Thyroid gland (tissue), 4 donors: ENCODE measurements at regions not wholly inside any gene's neighbourhood (a gene's known extent, or its start where the extent isn't known, plus 50 kb on each side); places are given as distances from the start of the nearest gene placed in this dataset.

Source experiments
- DNase-seq, 2 donors: peaks; one replicate each; pipeline ENCODE4 v3.0.0-alpha.2; 2019
- H3K27ac ChIP-seq, 3 donors: fragments of 200-600 bp; sonication (generic); 1 replicate in 2 of 3; 2 replicates in 1 of 3; pipeline ENCODE4 v1.5.1; 2016 to 2019; ENCODE audit warnings: mild to moderate bottlenecking in 1 of 3, moderate library complexity in 1 of 3
- H3K27me3 ChIP-seq: fragments of 200-600 bp; sonication (generic); one replicate; pipeline ENCODE4 v1.5.1; 2019
- H3K36me3 ChIP-seq, 2 donors: fragments of 200-600 bp; sonication (generic); one replicate each; pipeline ENCODE4 v1.5.1; 2016 to 2019
- H3K4me1 ChIP-seq, 2 donors: fragments of 200-600 bp; sonication (generic); one replicate each; pipeline ENCODE4 v1.5.1; 2017 to 2019
- H3K4me3 ChIP-seq, 3 donors: fragments of 200-600 bp; sonication (generic); replicated peaks in 1 of 3; 1 replicate in 2 of 3; 2 replicates in 1 of 3; pipeline ENCODE4 v1.5.1; 2016; ENCODE audit warnings: mild to moderate bottlenecking in 1 of 3
- H3K9me3 ChIP-seq: fragments of 200-600 bp; sonication (generic); one replicate; pipeline ENCODE4 v1.5.1; 2017
- CTCF ChIP-seq, 6 experiments: fragments of 200-600 bp in 3 of 6; fragments of 450-650 bp in 3 of 6; sonication (generic) in 3 of 6; IDR thresholded peaks; one replicate each; pipeline ENCODE4 v1.5.1; 2016 to 2019; ENCODE audit warnings: antibody characterized with exemption in 6 of 6, mild to moderate bottlenecking in 2 of 6, inconsistent platforms in 1 of 6, moderate library complexity in 1 of 6
- POLR2A ChIP-seq, 2 donors: fragments of 450-650 bp; IDR thresholded peaks; one replicate each; pipeline ENCODE4 v1.6.1; 2017; ENCODE audit warnings: antibody characterized with exemption in 2 of 2, mild to moderate bottlenecking in 2 of 2, moderate library complexity in 1 of 2
- WGBS, 2 donors: methylation state at CpG; one replicate each; pipeline ENCODE4 v1.1.5; 2017; 5-methylcytosine and 5-hydroxymethylcytosine counted together
- intact Hi-C: fragments of 100-400 bp; cut with DNase I; formaldehyde crosslinking; loops from one replicate; pipeline ENCODE4 v1.15.1; 2023

GRCh38 chr4:22245294-22245693, 270.6 kb downstream of the ADGRA3 start:
- Histone ChIP-seq H3K27ac (no peak overlapping the region), H3K4me1 (no peaks in the 10 kb centered on the region), H3K9me3 (no peaks in the 10 kb centered on the region), H3K36me3 (no peaks in the 10 kb centered on the region), H3K27me3 (no peaks in the 10 kb centered on the region), H3K4me3 (no peak overlapping the region)
- no peak for DNase-seq
- TF ChIP-seq POLR2A (IDR thresholded peaks at IDR 0.05) (no peak), CTCF (IDR thresholded peaks at IDR 0.05) (no peak)
- intact Hi-C loops, result no loop called here
- 85 to 96% methylated on average over 2 of the region's 2 CpGs for WGBS, 2 donors

- DNase-seq, result no peak
- no peak for TF ChIP-seq POLR2A (IDR thresholded peaks at IDR 0.05)
- no peak for TF ChIP-seq CTCF (IDR thresholded peaks at IDR 0.05)
- H3K4me1 ChIP-seq, result peaks cover 0 to 7% of the 10 kb centered on the region in 2 donors
- H3K9me3 ChIP-seq, result no peaks in the 10 kb centered on the region
- no peak overlapping the region for H3K27ac ChIP-seq
- H3K4me3 ChIP-seq, result no peak overlapping the region
- 60 to 74% methylated on average over 2 of the region's 2 CpGs for WGBS, 2 donors
- intact Hi-C loops, result no loop called here
- H3K36me3 ChIP-seq, result no peaks in the 10 kb centered on the region
- H3K27me3 ChIP-seq, result no peaks in the 10 kb centered on the region
These were observed 274.5 kb downstream of the ADGRA3 start for GRCh38 chr4:22241415-22241814.

- intact Hi-C loops, result no loop called here
- DNase-seq, result no peak
- H3K4me3 ChIP-seq, result no peak overlapping the region
- H3K36me3 ChIP-seq, result no peaks in the 10 kb centered on the region
- H3K4me1 ChIP-seq, result peaks cover 0 to 7% of the 10 kb centered on the region in 2 donors
- 91 to 92% methylated on average over 4 of the region's 4 CpGs for WGBS, 2 donors
- H3K27ac ChIP-seq, result no peak overlapping the region
- H3K9me3 ChIP-seq, result no peaks in the 10 kb centered on the region
- no peaks in the 10 kb centered on the region for H3K27me3 ChIP-seq
- TF ChIP-seq CTCF (IDR thresholded peaks at IDR 0.05) (no peak), POLR2A (IDR thresholded peaks at IDR 0.05) (no peak)
These were observed 275.1 kb downstream of the ADGRA3 start for GRCh38 chr4:22240814-22241213.

GRCh38 chr4:22238742-22239141, 277.1 kb downstream of the ADGRA3 start:
- DNase-seq, result peak; percentile 10 to 27
- no peaks in the 10 kb centered on the region for H3K27me3 ChIP-seq
- intact Hi-C loops, result no loop called here
- peaks cover 0 to 7% of the 10 kb centered on the region in 2 donors for H3K4me1 ChIP-seq
- H3K36me3 ChIP-seq, result no peaks in the 10 kb centered on the region
- TF ChIP-seq CTCF (IDR thresholded peaks at IDR 0.05), result peak in 1 of 6 experiments; percentile 31
- no peak for TF ChIP-seq POLR2A (IDR thresholded peaks at IDR 0.05)
- H3K27ac ChIP-seq, result no peak overlapping the region
- 50 to 53% methylated on average over 5 of the region's 5 CpGs for WGBS, 2 donors
- H3K4me3 ChIP-seq, result no peak overlapping the region
- H3K9me3 ChIP-seq, result no peaks in the 10 kb centered on the region

GRCh38 chr4:22237846-22238494, 277.9 kb downstream of the ADGRA3 start:
- 16 to 22% methylated on average over 10 of the region's 10 CpGs for WGBS, 2 donors
- TF ChIP-seq CTCF (IDR thresholded peaks at IDR 0.05) (no peak), POLR2A (IDR thresholded peaks at IDR 0.05) (no peak)
- H3K9me3 ChIP-seq, result no peaks in the 10 kb centered on the region
- no peaks in the 10 kb centered on the region for H3K36me3 ChIP-seq
- H3K4me3 ChIP-seq, result no peak overlapping the region
- DNase-seq, result peak; percentile 45 to 58
- H3K27ac ChIP-seq, result no peak overlapping the region
- intact Hi-C loops, result no loop called here
- peaks cover 0 to 7% of the 10 kb centered on the region in 2 donors for H3K4me1 ChIP-seq
- no peaks in the 10 kb centered on the region for H3K27me3 ChIP-seq
